ENCODE measurements at regions not wholly inside any gene's neighbourhood (a gene's known extent, or its start where the extent isn't known, plus 50 kb on each side); places are given as distances from the start of the nearest gene placed in this dataset.
"Not testable (repeated sequence)": the region's sequence is repeated elsewhere in the genome, so short reads cannot be mapped to it uniquely, and the experiment has no call there.

DNA sequence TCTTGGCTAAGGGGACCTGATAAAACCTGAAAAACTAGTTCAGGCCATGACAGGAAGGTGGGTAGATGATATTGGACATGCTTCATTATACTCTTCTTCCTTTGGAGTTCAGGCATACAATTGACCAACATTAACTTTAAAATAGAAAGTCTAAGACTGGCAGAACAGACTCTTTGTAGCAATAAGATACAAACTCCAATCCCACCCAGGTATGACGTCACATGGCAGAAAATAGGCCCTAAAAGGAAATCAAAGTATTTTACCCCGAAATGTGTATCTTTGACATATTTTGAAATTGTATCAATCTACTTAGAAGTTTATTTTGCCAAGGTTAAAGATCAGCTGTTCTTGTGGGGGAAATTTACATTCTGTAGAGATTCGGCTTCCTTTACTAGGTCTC lies 198.1 kb upstream of the LRIG3 start:
- H3K27ac ChIP-seq (ENCODE audit: low read depth, low read length) = no peak overlapping the region
- no peaks in the 10 kb centered on the region for H3K9me3 ChIP-seq (ENCODE audit: control insufficient read depth, insufficient read depth, low read depth, low read length)
- no peaks in the 10 kb centered on the region for H3K27me3 ChIP-seq (ENCODE audit: control insufficient read depth, insufficient read depth, low read length)
- no peaks in the 10 kb centered on the region for H3K36me3 ChIP-seq (ENCODE audit: control insufficient read depth, insufficient read depth, low read length)
- no peak overlapping the region for H3K9ac ChIP-seq (ENCODE audit: low read length)
- H3K4me1 ChIP-seq (ENCODE audit: control insufficient read depth, insufficient read depth, low read length) = peaks cover 6% of the 10 kb centered on the region; the same call in 1 of the 2 replicates
- H3K4me3 ChIP-seq (ENCODE audit: low read depth, low read length) = no peak overlapping the region

- H3K27me3 ChIP-seq (ENCODE audit: control insufficient read depth, insufficient read depth, low read length) = no peaks in the 10 kb centered on the region
Measured at GRCh38 chr12:59115995-59116394, 195.7 kb upstream of the LRIG3 start.

GRCh38 chr12:59115526-59115925 lies 195.2 kb upstream of the LRIG3 start:
- H3K4me3 ChIP-seq (ENCODE audit: low read depth, low read length) = no peak overlapping the region
- no peak overlapping the region for H3K27ac ChIP-seq (ENCODE audit: low read depth, low read length)
- no peaks in the 10 kb centered on the region for H3K27me3 ChIP-seq (ENCODE audit: control insufficient read depth, insufficient read depth, low read length)
- H3K36me3 ChIP-seq (ENCODE audit: control insufficient read depth, insufficient read depth, low read length) = no peaks in the 10 kb centered on the region
- no peaks in the 10 kb centered on the region for H3K9me3 ChIP-seq (ENCODE audit: control insufficient read depth, insufficient read depth, low read depth, low read length)
- peaks cover 6% of the 10 kb centered on the region; the same call in 1 of the 2 replicates for H3K4me1 ChIP-seq (ENCODE audit: control insufficient read depth, insufficient read depth, low read length)
- H3K9ac ChIP-seq (ENCODE audit: low read length) = no peak overlapping the region

More at GRCh38 chr12:59115995-59116394, 195.7 kb upstream of the LRIG3 start:
- H3K4me1 ChIP-seq (ENCODE audit: control insufficient read depth, insufficient read depth, low read length) = peaks cover 6% of the 10 kb centered on the region; the same call in 1 of the 2 replicates
- H3K4me3 ChIP-seq (ENCODE audit: low read depth, low read length) = no peak overlapping the region
- no peaks in the 10 kb centered on the region for H3K9me3 ChIP-seq (ENCODE audit: control insufficient read depth, insufficient read depth, low read depth, low read length)
- no peak overlapping the region for H3K9ac ChIP-seq (ENCODE audit: low read length)
- H3K27ac ChIP-seq (ENCODE audit: low read depth, low read length) = no peak overlapping the region
- no peaks in the 10 kb centered on the region for H3K36me3 ChIP-seq (ENCODE audit: control insufficient read depth, insufficient read depth, low read length)

DNA sequence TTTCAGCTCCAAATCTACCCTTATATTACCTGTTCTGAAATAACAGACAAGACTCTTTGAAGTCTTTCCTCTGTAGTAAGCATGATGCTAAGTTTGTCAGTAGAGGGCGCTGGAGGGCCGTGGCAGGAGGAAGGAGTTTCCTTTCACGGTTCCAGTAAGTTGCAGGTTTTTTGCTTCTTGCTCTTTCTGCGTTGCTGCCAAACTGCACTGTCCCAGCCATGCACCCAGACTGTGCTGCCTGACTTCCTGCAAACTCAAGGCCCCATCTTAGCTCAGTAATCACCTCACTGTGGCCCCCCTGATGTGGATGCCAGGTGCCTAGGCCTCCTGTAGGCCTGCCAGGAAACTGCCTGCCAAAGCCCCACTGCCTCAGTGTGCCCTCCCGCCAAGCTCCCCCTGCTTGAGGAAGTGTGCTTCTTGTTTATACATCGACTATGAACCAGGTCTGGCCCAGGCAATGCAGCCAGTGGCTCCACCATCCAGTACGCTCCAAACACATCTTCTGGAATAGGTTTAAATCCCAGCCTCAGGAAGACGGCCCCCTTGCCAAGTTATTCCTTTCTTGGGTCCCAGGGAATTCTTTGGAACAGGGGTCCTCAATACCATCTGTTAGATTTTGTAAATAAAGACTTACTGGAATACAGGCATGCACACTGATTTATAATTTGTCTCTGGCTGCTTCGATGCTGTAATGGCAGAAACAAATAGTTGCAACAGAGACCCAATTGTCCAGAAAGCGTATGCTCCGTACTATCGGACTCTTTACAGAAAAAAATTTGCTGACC lies 193.7 kb upstream of the LRIG3 start:
- H3K36me3 ChIP-seq (ENCODE audit: control insufficient read depth, insufficient read depth, low read length) = no peaks in the 10 kb centered on the region
- H3K4me1 ChIP-seq (ENCODE audit: control insufficient read depth, insufficient read depth, low read length) = no peaks in the 10 kb centered on the region; the same call in 1 of the 2 replicates
- H3K4me3 ChIP-seq (ENCODE audit: low read depth, low read length) = no peak overlapping the region
- 0 out of 2 replicates have a peak, but pooled peaks cover 2% of the 10 kb centered on the region for H3K9me3 ChIP-seq (ENCODE audit: control insufficient read depth, insufficient read depth, low read depth, low read length)
- H3K27ac ChIP-seq (ENCODE audit: low read depth, low read length) = no peak overlapping the region
- no peaks in the 10 kb centered on the region for H3K27me3 ChIP-seq (ENCODE audit: control insufficient read depth, insufficient read depth, low read length)
- H3K9ac ChIP-seq (ENCODE audit: low read length) = no peak overlapping the region

GRCh38 chr12:59111851-59112250 lies 191.5 kb upstream of the LRIG3 start:
- H3K4me3 ChIP-seq (ENCODE audit: low read depth, low read length) = no peak overlapping the region
- H3K27me3 ChIP-seq (ENCODE audit: control insufficient read depth, insufficient read depth, low read length) = no peaks in the 10 kb centered on the region
- H3K27ac ChIP-seq (ENCODE audit: low read depth, low read length) = no peak overlapping the region
- H3K36me3 ChIP-seq (ENCODE audit: control insufficient read depth, insufficient read depth, low read length) = no peaks in the 10 kb centered on the region
- H3K9ac ChIP-seq (ENCODE audit: low read length) = no peak overlapping the region
- H3K4me1 ChIP-seq (ENCODE audit: control insufficient read depth, insufficient read depth, low read length) = peaks cover 7% of the 10 kb centered on the region; the same call in 1 of the 2 replicates
- 0 out of 2 replicates have a peak, but pooled peaks cover 2% of the 10 kb centered on the region for H3K9me3 ChIP-seq (ENCODE audit: control insufficient read depth, insufficient read depth, low read depth, low read length)

DNA sequence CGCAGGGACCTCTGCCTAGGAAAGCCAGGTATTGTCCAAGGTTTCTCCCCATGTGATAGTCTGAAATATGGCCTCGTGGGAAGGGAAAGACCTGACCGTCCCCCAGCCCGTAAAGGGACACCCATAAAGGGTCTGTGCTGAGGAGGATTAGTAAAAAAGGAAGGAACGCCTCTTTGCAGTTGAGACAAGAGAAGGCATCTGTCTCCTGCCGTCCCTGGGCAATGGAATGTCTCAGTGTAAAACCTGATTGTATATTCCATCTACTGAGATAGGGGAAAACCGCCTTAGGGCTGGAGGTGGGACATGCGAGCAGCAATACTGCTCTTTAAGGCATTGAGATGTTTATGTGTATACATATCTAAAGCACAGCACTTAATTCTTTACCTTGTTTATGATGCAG lies 188.2 kb upstream of the LRIG3 start:
- not testable (repeated sequence) for H3K36me3 ChIP-seq (ENCODE audit: control insufficient read depth, insufficient read depth, low read length); H3K27ac ChIP-seq (ENCODE audit: low read depth, low read length); H3K27me3 ChIP-seq (ENCODE audit: control insufficient read depth, insufficient read depth, low read length); H3K9ac ChIP-seq (ENCODE audit: low read length); H3K4me1 ChIP-seq (ENCODE audit: control insufficient read depth, insufficient read depth, low read length); H3K9me3 ChIP-seq (ENCODE audit: control insufficient read depth, insufficient read depth, low read depth, low read length); H3K4me3 ChIP-seq (ENCODE audit: low read depth, low read length)

GRCh38 chr12:59100585-59100984 lies 180.3 kb upstream of the LRIG3 start:
- no peak overlapping the region for H3K27ac ChIP-seq (ENCODE audit: low read depth, low read length)
- no peak overlapping the region for H3K9ac ChIP-seq (ENCODE audit: low read length)
- peaks cover 12% of the 10 kb centered on the region for H3K4me1 ChIP-seq (ENCODE audit: control insufficient read depth, insufficient read depth, low read length)
- H3K36me3 ChIP-seq (ENCODE audit: control insufficient read depth, insufficient read depth, low read length) = no peaks in the 10 kb centered on the region
- H3K9me3 ChIP-seq (ENCODE audit: control insufficient read depth, insufficient read depth, low read depth, low read length) = no peaks in the 10 kb centered on the region
- H3K4me3 ChIP-seq (ENCODE audit: low read depth, low read length) = no peak overlapping the region
- no peaks in the 10 kb centered on the region for H3K27me3 ChIP-seq (ENCODE audit: control insufficient read depth, insufficient read depth, low read length)

DNA sequence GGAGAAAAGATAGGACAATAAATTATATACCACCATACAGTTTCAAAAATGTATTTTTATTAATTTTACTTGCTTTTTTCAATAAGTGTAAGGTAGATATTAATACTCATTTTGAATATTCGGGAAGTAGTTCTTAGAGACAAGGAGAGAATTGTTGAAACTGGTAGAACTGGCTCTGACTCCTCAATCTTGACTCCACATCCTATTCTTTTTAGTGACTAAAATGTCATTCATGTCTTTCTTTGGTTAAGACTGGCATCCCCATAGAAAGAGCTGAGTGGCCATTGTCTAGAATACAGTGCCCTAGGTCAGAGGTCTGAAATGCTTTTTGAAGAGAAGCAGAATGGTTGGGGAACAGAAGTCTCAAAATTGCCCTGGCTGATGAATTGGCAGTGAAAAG lies 177.6 kb upstream of the LRIG3 start:
- H3K4me3 ChIP-seq (ENCODE audit: low read depth, low read length) = no peak overlapping the region

DNA sequence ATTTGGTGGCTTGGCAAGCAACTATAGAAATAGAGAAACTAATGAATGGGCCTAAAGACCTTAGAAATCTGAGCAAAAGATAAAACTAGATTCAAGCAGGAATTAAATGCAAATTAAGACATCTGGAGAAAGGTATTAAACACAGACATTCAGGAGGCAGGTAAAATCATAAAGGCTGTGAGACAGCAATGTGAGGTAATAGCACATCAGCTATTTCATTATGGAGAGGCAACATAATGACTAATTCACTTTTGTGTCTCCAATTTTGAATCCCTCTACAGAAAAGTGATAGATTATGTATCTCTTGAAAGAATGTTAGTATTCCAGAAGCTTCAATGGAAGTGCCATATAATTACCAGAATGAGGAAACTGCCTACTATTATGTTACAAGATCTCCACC lies 175.9 kb upstream of the LRIG3 start:
- Histone ChIP-seq H3K27me3 (ENCODE audit: control insufficient read depth, insufficient read depth, low read length) (no peaks in the 10 kb centered on the region), H3K36me3 (ENCODE audit: control insufficient read depth, insufficient read depth, low read length) (no peaks in the 10 kb centered on the region), H3K4me3 (ENCODE audit: low read depth, low read length) (no peak overlapping the region), H3K27ac (ENCODE audit: low read depth, low read length) (no peak overlapping the region), H3K9me3 (ENCODE audit: control insufficient read depth, insufficient read depth, low read depth, low read length) (no peaks in the 10 kb centered on the region), H3K4me1 (ENCODE audit: control insufficient read depth, insufficient read depth, low read length) (peaks cover 10% of the 10 kb centered on the region; the same call in 1 of the 2 replicates), H3K9ac (ENCODE audit: low read length) (no peak overlapping the region)

More for the DNA sequence above, 177.6 kb upstream of the LRIG3 start:
- Histone ChIP-seq H3K4me1 (ENCODE audit: control insufficient read depth, insufficient read depth, low read length) (peaks cover 12% of the 10 kb centered on the region), H3K27me3 (ENCODE audit: control insufficient read depth, insufficient read depth, low read length) (no peaks in the 10 kb centered on the region), H3K27ac (ENCODE audit: low read depth, low read length) (no peak overlapping the region), H3K36me3 (ENCODE audit: control insufficient read depth, insufficient read depth, low read length) (no peaks in the 10 kb centered on the region), H3K9me3 (ENCODE audit: control insufficient read depth, insufficient read depth, low read depth, low read length) (no peaks in the 10 kb centered on the region), H3K9ac (ENCODE audit: low read length) (no peak overlapping the region)

GRCh38 chr12:59093073-59093772 lies 172.9 kb upstream of the LRIG3 start:
- Histone ChIP-seq H3K27ac (ENCODE audit: low read depth, low read length) (no peak overlapping the region), H3K4me3 (ENCODE audit: low read depth, low read length) (no peak overlapping the region)

GRCh38 chr12:59088673-59089072 lies 168.4 kb upstream of the LRIG3 start:
- Histone ChIP-seq H3K4me3 (ENCODE audit: low read depth, low read length) (no peak overlapping the region), H3K36me3 (ENCODE audit: control insufficient read depth, insufficient read depth, low read length) (no peaks in the 10 kb centered on the region), H3K9ac (ENCODE audit: low read length) (no peak overlapping the region), H3K4me1 (ENCODE audit: control insufficient read depth, insufficient read depth, low read length) (peaks cover 37% of the 10 kb centered on the region), H3K27me3 (ENCODE audit: control insufficient read depth, insufficient read depth, low read length) (no peaks in the 10 kb centered on the region), H3K27ac (ENCODE audit: low read depth, low read length) (no peak overlapping the region), H3K9me3 (ENCODE audit: control insufficient read depth, insufficient read depth, low read depth, low read length) (no peaks in the 10 kb centered on the region)

More at GRCh38 chr12:59093073-59093772, 172.9 kb upstream of the LRIG3 start:
- no peaks in the 10 kb centered on the region for H3K9me3 ChIP-seq (ENCODE audit: control insufficient read depth, insufficient read depth, low read depth, low read length)
- peaks cover 11% of the 10 kb centered on the region; the same call in 1 of the 2 replicates for H3K4me1 ChIP-seq (ENCODE audit: control insufficient read depth, insufficient read depth, low read length)
- H3K27me3 ChIP-seq (ENCODE audit: control insufficient read depth, insufficient read depth, low read length) = no peaks in the 10 kb centered on the region
- H3K9ac ChIP-seq (ENCODE audit: low read length) = no peak overlapping the region
- H3K36me3 ChIP-seq (ENCODE audit: control insufficient read depth, insufficient read depth, low read length) = no peaks in the 10 kb centered on the region
